GM21528 (cell line): ENCODE measurements at regions not wholly inside any gene's neighbourhood (a gene's known extent, or its start where the extent isn't known, plus 50 kb on each side); places are given as distances from the start of the nearest gene placed in this dataset.

Experiments
- ATAC-seq: cut with Tn5 transposase; IDR thresholded peaks from one replicate; pipeline ENCODE4 v1.9.1; 2021; ENCODE audit warnings: mild to moderate bottlenecking, moderate library complexity; ENCODE audit not compliant: unreplicated experiment, low FRiP score

DNA sequence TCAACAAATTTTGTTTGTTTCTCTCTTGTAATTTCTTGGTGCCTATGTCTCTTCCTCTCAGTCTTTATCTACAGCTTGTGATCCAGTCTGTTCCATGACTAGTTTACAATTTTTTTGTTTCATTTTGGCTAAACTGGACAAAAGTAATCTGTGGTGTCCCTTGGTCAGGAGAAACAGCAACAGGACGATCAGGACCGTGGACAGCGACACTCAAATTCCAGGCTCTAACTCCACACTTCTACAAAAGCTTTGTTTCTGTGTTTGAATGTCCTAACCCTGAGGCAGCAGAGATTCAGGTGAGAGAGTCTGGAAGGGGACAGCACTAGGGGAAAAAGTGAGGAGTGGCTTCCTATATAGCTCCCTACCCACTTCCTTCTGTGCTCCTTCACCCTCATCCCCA, 593.3 kb upstream of the FANCL start:
- ATAC-seq: no peak

GRCh38 chr2:58826795-58827194, 585.7 kb upstream of the FANCL start:
- no peak for ATAC-seq

DNA sequence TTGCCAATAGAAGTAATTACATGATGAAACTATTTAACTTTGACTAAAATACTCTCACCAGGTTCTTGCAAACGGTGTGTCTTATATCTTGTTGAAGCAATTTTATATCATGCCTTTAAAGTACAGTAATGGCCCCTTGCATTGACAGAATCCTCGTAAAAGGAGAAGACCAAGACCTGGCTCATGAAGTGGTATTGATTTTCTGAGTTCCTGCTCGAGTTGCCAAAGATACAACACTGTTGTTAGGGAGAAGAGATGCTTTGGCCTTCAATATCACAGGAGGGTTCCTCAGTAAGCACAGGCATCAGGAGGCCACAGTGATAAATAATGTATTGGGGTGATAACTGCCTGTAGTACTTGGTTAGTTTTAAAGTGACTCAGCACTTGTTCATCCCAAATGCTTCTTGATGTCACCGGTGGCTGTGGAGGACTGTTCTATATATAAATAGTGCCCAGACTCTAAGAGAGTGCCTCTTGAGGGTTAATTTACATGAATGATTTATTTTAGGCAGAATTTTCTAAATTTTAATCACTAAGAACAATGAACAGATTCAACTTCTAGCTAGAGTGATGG, 571.7 kb upstream of the FANCL start:
- ATAC-seq: no peak

- no peak for ATAC-seq
These were observed 564.0 kb upstream of the FANCL start for GRCh38 chr2:58805126-58805525.

- ATAC-seq: no peak
These were observed 562.1 kb upstream of the FANCL start for GRCh38 chr2:58803192-58803591.

DNA sequence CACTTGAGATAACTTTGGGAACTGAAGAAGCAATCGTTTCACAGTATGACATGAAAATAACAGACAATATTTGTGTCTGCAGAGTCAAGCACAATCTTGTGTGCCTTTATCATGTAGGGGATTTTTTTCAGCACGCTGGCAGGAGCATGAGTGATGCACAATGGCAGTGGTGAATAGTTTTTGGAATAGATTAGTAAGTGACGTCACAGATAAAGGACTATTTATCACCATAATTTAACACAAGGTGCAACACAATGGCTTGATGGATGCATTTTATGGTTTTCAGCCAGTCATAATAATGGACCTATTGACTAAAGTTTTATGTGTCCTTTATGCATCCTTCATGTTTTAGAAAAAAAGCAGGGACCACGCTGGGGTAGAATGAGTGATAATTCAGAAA, 559.8 kb upstream of the FANCL start:
- no peak for ATAC-seq

DNA sequence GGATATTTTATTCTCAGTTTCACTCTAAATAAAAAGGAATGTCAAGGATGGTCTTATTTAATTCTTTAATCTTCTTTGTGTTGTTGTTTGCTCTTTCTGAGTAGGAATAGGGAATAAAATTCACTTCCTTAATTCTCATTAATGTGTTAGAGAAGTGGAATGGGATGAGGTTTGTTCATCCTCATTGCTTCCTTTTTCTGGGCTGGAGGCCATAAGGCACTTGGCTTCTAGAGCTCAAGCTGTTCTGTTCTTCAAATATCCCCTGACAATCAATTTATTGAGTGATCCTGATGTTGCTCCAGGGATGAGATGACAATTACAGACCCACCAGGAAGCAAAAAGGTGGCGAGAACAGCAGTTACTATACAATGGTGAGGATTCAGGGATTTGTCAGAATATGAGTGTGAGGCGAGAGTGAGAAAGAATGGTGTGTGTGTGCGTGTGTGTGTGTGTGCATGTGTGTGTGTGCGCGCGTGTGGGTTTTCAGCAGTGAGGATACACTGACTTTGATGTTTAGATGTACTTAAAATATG, 557.6 kb upstream of the FANCL start:
- no peak for ATAC-seq

DNA sequence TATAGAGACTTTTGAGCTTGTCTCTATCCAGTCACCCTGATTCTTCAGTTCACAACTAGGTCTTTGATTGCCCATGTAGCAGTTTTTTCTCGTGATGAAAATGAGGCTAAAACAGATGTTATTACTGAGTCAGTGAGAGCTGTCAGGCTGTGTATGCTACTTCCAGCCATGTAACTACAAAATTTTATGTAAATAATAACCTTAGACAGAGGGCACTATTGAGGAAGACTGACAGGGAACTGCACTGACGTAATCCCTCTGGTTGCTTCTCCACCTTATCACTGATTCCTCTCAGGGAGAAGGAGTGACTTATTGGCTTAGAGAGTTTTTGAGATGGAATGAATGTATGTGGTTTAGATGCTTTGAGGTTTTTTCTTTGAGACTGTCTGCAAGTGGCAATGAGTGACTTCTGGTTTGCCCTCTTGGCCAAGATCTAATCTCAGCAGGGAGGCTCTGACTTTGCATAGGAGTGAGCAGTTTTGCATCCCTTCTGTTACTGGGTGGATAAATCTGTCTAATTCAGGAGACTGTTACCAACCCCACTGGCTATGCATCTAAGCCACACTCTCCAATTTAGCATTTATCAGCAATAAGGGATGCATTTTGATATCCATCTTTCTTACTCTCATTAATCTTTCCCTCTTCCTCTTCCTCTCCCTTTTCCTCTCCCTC, 555.2 kb upstream of the FANCL start:
- ATAC-seq: no peak

- no peak for ATAC-seq
These were observed 553.8 kb upstream of the FANCL start for GRCh38 chr2:58794916-58795315.

DNA sequence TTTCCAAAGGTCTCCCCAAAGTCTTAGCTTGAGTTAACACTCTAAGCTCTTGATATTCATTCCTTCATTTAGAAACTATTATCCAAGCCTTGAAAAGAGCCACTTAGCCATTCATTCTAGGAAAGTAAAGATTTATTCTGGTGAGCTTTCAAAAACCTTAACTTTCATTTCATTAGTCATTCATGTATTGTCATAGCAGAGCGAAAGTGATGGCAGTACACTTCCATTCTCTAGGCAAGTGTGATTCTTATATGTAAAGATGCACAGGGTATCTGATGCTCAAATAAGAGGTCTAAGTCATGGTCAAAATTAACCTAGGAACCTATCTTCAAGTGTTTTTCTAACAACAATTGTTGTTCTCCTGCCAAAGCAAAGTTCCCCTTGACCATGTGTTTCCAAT, 553.0 kb upstream of the FANCL start:
- no peak for ATAC-seq

DNA sequence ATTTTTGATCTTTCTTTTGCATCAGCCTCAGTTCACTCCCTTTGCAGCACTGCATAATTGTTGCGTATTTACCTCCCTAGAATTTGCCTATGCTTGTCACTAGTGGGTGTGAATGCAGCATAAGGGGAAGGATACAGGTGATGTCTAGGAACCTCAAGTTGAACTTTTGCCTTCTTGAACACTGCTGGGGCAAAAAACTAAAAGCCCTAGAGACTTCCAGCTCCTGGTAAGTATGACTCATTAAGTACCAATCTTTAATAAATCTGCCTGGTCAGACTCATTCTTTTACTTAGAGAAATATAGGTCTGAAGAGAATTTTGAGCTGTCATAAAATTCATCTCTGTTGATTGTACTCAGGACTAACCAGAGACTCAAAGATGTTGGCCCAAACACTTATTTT, 547.3 kb upstream of the FANCL start:
- no peak for ATAC-seq

GRCh38 chr2:58770846-58771245, 529.7 kb upstream of the FANCL start:
- ATAC-seq: no peak

DNA sequence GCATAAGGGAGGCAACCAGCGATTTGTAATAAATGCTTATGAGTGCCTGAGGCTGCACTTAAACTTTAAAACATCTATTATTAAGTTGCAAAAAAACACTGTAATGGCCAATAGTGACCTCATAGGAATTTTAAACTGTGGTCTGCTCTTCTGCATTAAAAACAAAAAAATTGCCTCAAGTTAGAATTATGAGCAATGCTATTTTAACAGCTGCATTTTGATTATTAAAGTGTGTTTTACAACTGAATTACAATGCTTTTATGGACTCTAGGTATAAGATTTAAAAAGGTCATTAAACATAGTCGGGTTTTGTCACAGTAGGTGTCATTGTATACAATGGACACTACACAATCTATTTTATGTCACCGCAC, 528.7 kb upstream of the FANCL start:
- ATAC-seq: no peak

GRCh38 chr2:58769111-58769863, 528.2 kb upstream of the FANCL start:
- ATAC-seq: no peak

DNA sequence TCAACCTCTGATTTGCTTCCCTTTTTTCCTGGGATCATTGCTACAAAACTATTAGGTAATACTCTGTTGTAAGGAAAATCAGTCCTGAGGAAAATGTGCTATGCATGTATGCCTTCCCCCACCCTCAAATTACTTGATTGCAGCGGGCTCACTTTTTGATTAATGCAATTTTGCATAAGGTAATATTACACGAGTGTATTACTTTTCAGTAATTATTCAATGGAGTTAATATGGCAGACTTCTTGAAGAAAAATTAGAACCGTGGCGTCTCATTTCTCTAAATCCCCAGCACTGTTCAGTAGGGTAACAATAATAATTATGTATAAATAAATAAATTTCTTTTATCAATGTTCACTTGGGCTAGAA, 527.6 kb upstream of the FANCL start:
- no peak for ATAC-seq

GRCh38 chr2:58767828-58768714, 526.9 kb upstream of the FANCL start:
- ATAC-seq: no peak

GRCh38 chr2:58764338-58765104, 523.4 kb upstream of the FANCL start:
- ATAC-seq: no peak

GRCh38 chr2:58762176-58762781, 521.2 kb upstream of the FANCL start:
- ATAC-seq: peak; percentile 77

DNA sequence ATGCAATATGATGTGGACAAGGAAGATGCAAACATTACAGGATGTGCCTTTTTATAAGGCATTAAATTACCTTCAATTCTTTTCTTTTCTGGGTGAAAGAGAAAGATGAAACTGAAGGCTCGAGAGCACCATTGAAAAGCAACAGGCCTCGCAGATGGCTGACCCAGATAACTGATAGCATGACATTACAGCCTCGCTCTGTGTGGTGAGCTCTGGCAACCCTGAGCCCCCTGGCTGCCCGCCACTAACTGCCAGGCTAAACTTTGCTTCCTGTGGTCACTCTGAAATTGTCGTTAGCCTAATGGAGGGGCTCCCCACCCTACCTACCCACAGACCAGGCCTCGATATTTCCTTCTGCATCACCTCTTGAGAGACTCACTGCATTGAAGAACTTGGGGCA, 516.8 kb upstream of the FANCL start:
- no peak for ATAC-seq

DNA sequence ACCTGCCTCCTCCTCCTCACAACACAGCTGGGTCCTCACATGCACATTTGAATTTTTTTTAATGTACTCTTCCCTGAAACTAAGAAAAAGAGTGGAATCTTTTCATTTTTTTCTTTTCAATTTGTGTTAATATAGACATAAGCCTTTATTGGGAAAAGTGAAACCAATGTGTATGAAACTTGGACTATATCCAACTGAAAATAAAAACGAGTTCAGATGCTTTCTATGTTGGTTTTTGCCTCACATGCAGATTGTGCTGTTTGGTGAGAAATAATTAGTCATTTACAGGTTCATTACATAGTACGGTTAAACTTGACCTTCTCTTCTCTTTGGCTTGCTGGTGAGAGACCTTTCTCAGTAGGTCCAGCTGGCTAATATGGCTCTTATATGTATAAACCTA, 515.2 kb upstream of the FANCL start:
- no peak for ATAC-seq
